T-helper 2 cell (primary cell): ENCODE measurements at regions not wholly inside any gene's neighbourhood (a gene's known extent, or its start where the extent isn't known, plus 50 kb on each side); places are given as distances from the start of the nearest gene placed in this dataset.

Experiments
- DNase-seq, 5 experiments: peaks; one replicate each; pipeline versions ENCODE4 v3.0.0 to v3.0.0-alpha.2; 2012 to 2022

DNA sequence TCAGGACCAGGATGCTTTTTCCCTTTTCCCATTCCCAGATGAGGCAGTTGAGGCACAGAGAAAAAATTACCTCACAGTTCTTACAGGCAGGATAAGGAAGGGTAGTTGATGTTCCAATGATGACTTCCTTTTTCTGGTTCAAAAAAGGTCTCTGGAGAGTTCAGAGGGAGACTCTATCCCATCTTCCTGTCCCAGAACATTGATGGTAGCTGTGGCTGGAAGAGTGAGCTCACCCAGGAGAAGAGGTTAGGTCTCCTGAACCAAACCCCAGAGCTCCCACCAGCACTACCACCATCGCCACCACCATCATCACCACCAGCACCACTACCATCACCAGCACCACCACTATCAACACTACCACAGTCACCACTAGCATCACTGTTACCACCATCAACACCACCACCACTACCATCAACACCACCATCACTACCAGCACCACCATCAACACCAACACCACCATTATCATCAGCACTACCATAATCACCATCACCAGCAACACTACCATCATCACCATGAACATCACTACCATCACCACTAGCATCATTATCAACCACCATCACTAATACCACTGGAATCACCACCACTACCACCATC lies 105.5 kb upstream of the RUNX3 start:
- no peak for DNase-seq

DNA sequence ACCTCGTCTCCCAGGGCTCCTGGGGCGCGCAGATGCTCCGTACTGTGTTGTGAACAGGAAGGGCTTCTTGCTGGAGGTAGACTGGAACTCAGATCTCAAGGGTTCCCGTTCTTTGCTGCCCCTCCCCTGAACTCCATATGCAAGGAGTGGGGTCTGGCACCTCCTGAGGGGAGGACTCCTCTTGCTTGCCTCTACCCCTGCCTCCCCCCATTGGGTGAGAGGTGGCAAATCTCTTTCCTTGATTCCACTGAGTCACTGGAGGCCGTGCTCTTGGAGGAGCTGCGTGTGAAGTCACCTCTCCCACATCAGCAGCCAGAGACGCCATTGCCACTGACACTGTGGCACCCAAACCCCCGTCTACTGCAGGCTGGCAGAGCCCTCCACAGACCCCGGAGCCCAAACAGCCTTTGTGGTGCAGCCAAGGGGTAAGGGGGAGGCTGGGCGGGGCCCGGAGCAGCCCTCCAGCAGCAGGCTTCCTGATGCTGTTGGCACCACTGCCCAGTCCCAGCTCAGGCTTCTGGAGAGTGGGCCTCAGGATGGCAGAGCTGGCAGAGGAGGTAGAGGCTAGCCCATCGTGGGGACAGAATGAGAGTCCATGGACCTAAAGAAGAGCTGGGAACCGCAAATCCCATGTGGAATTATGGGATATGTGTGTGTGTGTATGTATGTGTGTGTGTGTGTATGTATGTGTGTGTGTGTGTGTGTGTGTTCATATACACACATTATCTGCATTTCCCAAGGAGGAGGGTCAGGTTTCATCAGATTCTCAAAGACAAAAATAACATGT lies 104.9 kb upstream of the RUNX3 start:
- DNase-seq, result no peak

DNA sequence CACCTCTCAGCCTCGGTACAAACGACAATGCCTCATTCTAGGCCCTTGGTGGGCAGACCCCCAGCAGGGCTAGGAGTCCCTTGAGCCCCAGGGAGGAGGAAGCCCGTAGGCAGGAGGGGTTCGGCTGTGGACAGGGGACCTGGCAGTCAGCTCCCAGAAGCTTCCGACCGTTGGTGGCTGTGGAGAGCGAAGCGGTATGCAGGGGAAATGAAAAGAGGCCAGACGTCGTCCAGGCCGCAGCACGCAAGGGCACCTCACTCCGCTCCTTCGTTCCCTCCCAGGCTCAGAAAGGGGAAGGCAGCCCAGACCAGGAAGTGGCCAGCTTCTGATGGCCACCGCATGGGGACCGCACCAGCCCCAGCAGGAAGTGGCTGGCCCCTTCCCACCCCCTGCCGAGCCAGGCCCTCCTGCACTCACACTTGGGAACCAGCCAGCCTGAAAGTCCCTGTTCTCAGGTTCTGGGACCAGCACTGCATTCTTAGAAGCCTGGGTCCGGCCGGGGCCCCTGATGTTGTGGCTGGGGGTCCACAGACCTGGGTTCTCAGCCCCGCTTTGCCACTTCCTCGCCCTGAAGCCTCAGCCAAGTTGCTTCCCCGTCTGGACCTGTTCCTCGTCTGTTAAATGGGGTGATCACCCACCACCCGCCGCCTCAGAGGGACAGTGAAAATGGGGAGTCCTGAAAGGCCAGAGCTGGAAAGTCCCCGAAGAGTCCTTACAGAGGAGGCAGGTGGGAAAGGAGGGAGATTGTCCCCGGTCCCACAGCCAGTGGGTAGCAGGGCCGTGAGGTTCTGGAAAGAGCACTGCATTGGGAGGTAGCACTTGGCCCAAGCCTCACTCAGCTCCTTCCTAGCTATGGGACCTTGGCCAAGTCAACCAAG lies 104.0 kb upstream of the RUNX3 start:
- peak in 1 of 5 experiments; percentile 30 for DNase-seq

DNA sequence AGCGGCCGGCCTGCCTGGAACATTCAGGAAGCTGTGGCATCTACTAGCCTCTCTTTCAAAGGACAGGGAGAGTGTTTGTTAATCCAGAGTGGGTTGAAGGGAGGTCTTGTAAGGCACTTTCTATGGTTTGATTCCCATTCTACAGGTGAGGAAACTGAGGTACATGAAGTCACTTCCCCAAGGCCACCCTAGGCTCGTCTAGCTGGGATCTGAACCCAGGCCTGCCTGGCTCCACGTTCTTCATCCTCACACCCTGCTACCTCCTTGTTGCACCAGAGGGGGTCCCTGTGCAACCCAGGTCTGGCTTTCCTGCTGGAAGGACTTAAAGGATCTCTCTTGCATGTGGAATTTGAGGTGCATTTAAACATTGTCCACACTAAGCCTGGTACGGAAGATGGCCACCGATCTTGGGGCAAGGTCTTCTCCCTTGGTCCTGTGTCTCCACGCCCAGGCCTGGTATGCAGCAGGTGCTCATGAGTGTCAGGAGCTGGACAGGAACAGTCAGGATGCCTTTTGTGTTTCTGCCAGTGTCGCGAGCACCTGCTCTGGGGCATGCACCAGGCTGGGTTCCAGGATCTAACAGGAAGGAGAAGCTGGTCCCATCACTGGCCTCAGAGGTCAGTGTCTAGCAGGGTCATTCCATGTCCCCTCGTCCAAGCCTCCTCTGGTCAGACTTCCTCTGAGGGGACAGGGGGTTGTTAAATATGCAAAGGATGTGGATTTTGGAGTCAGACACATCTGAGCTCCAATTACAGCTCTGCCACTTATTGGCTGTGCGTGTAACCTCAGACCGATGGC lies 103.2 kb upstream of the RUNX3 start:
- no peak for DNase-seq

DNA sequence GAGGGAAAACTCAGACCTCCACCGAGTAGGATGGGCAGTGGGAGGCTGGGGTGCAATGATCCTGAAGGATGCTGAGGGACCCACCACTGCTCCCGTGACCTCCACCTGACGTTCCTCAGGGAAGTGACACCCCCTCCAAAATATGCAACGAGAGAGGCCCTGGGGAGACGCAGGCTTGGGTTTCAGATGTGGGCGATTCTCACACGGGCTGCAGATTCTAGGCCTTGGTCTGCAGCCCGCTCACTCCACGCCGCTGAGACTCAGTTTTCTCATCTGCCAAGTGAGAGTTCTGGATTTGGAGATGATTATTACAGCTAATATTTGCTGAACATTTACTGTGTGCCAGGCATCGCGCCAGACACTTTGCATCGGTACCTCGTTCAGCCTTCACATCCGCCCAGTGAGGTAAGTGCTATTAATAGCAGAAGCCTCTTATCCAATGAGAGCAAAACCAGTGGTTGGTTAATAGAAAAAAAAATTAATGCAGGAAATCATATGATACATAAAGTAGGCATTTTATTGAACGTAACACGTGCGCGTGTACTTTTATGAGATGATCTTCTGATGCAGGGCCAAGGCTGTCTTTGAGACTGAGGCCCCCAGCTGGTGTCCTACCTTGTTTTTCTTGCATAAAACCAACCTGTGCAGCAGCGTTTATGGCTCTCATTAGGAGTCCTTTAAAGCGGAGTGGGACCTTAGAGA lies 102.0 kb upstream of the RUNX3 start:
- peak in 4 of 5 experiments; percentile 27 to 81 (median 70) for DNase-seq

DNA sequence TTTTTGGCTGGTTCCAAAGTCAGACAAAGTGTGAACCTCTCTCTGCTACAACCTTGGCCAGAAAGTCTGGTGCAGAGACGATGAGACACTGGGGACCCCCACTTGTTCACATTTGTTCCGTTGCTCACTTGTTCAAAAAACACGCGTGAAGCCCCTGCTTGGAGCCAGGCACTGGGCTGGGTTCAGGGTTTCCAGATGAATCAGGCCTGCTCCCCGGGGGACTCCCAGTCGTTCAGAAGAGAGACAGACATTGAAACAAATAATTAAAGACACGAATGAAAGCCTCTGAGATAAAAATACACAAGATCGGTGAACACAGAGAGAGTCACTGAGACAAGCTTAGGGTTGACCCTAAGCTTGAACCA lies 101.5 kb upstream of the RUNX3 start:
- DNase-seq, result no peak

DNA sequence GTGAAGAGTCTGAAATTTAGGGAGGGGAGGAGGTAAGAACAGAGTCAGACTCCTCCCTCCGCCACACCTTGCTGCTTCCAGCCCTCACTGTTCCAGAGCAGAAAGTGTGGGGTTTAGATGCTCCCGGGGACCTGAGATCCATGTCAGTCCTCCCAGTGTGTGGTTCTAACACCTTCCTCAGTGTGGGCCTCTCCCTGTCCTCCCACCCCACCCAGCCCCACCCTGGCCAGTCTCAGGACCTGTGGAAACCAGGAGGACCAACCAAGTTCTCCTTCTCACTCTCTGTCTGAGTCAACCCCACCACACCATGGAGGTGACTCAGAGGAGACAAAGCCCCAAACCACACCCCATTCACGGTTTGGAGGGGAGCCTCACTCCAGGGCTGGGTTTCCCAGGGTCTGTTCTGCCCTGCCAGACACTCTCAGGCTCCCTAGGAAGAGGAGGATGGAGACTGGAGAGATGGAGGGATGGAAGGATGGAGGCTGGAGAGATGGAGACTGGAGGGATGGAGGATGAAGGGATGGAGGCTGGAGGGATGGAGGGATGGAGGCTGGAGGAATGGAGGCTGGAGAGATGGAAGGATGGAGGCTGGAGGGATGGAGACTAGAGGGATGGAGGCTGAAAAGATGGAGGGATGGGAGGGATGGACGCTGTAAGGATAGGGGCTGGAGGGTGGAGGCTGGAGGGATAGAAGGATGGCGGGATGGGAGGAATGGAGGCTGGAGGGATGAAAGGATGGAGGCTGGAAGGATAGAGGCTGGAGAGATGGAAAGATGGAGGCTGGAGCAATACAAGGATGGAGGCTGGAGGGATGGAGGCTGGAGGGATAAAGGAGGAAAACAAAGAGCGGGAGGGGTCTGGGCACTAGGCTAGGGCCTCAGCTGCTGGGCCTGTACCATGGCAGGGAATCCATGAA lies 100.9 kb upstream of the RUNX3 start:
- peak in 4 of 5 experiments; percentile 39 to 89 (median 66) for DNase-seq

DNA sequence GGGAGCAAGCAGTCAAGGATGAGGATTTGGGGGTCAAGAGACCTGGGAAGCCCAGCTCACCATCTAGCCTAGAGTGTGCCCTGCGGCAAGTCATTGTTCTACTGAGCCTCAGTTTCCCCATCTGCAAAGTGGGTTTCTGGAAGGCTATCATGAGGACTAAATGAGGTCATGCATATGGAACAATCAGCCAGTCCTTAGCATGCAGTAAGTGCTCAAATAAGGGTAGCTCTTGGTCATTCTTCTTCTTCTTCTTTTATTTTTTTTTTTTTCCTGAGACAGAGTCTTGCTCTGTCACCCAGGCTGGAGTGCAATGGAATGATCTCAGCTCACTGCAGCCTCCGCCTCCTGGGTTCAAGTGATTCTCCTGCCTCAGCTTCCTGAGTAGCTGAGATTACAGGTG lies 99.9 kb upstream of the RUNX3 start:
- no peak for DNase-seq

DNA sequence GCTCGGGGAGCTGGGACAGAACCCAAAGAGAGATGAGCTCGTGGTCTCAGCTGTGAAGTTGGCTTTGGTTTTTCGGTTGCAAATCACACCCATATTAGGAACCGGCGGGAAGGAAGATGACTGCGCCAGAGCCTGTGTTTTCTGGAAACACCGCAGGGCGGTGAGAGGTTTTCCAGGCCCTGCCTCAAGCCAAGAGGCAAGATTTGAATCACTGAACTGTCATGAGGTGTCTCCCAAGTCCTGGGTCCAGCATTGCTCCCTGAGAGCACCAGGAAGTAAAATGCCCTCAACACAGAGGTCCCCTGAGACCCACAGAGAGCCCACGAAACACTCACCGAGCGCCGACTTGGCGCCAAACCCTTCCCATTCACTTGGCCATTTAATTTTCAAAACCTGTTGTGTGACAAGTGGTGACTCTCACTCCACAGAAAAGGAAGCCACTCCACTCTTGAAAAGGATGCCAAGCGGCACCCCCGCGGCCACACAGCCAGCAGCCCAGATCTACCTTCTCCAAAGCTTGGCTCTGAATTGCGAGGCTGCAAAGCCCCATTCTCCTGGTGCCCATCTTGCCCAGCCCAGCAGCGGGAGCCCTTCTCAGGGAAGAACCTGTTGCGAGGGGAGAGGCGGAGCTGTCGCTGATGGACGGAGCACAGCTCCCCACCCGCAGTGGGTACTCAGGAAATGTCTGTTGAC lies 99.0 kb upstream of the RUNX3 start:
- DNase-seq, result peak in 2 of 5 experiments; percentile 27 to 45

DNA sequence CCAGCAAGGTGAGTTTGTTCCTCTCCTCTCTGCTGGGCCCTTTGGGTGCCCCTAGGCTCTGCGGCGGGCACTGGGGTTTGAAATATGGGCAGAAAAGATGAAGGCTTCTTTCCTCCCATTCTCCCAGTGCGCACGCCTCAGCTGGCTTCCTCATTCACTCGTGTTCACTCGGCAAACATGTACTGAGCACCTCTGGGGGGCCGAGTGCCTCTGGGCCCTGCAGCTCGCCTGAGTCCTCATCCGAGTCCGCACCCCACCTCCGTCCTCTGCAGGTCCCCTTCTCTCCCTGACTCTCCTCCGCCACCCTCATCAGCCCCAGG lies 98.5 kb upstream of the RUNX3 start:
- DNase-seq, result no peak

DNA sequence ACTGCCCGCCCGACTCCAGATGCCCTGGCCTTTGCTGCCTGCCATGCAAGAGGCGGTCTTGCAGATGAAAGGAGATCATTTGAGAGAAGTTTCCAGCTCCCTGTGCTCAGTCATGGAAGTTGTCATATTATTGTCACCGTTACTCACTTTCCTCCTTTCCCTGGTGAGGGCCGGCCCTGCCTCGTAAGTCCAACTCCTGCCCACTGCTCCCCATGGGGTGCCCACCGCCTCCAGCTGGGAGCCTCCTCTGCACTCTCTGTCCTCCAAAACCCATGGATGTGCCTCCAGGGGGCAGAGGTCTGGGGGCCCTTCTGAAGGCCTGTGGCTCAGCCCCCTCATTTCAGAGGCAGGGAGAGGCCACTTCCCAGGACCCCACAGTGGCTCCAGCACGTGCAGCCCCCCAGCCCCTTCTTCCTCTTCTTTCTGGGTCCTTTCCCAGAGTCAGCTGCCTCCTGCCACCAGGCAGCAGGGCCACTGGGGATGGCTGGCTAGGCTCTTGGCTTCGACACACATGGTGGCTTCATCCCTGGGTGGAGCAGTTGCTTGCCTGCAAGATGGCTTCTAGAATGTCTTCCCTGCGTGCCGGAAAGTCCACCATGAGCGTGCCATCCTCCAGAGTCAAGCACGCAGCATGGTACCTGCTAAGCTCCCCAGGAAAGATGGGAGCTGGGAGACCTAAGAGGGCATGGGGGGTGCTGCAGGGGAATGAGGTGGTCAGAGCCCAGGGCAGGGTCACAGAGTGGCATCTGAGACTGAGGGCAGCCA lies 97.9 kb upstream of the RUNX3 start:
- DNase-seq, result no peak

DNA sequence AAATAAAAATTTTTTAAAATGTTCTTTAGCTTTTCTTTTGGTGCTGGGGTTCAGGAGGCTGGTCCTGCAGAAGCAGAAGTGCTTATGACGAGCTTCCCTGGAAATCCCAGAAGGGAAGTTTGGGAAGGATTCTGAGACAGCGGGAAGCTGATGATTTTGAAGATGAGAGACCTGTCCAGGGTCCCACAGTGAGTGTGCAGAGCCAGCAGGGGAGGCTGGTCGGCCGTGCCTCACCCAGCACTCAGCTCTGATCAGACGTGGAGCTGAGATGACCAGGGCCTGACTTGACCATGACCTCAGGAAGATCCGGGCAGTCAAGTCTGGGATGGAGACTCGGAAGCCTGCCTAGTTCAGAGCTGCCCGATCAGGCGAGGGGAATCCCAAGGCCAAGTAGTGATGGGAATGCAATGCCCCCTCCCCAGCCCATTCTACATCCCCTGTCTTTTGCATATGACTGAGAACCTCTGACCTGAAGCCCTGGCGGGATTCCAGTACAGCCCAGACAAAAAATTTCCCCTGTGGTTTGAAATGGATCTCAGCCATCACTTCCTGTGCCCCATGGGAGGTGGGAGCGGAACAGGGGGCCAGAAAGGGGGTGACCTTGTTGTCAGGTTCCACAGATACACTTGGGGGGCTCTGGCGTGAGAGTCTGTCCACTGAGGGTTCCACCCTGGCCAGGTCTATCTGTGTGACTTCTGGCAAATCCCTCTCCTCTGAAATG lies 96.8 kb upstream of the RUNX3 start:
- no peak for DNase-seq

DNA sequence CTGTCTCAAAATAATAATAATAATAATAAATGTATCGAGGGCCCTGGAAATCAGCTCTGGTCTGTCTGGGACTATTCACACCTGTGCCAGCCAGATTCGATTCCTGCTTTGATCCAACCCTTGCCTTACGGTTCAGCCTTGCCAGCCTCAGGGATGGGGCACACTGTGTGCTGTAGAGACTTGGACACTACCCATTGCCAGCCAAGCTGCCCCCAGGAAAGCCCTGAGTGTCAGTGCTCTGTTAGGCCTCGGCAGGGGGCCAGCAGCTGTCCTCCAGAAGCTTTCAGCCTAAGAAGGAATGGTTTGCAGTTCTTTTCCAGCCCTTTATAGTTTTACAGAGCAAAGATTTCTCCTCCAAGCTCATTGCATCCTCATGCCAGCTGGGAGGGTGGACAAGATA lies 96.2 kb upstream of the RUNX3 start:
- no peak for DNase-seq

DNA sequence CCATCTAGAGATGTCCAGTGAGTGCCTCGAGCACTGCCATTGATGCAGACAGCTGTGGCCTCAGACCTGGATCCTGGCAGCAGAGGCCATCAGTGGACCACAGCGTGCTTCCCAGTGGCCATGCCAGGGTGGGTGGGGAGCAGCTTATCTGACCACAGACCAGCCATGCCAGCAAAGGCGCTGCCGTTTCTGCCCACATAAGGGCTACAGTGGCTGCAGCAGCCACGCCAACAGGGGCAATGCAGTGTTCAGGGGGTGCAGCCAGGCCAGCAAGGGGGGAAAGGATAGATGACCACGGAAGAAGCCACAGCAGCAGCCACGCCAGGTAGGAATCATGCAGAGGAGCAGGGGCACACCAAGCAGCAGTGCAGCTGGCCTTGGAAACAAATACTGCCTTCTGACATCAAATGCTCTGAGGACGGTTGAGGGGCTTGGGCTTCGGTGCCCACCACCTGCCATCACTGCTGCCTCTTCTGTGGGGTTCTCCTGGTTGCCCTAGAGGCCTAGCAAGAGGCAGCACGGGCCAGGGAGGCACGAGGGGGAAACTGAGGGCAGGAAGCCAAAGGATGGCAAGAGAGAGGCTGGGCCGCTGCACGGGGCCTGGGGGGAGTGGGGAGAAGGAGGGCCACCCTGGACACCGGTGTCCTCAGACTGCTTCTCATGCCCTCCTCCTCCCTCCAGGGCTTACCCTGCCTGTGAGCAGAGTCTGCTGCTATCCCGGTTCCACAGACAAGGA lies 94.7 kb upstream of the RUNX3 start:
- DNase-seq, result no peak

DNA sequence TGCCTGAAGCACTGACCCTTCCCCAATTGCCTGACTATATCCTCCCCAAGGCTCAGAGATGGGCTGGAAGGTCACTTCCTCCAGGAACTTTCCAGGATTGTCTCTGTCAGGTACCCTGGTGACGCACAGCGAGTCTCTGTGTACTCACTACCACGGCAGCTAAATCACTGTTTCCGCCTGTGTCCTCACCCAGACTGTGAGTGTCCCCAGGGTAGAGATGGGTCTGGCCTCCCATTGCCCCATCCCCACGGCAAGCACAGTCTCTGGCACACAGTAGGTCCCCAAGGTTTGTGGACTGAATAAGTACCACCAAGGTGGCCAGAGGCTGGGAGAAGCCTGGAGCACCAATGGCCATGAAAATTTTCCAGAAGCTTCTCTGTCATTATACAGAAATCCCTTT lies 93.8 kb upstream of the RUNX3 start:
- no peak for DNase-seq

DNA sequence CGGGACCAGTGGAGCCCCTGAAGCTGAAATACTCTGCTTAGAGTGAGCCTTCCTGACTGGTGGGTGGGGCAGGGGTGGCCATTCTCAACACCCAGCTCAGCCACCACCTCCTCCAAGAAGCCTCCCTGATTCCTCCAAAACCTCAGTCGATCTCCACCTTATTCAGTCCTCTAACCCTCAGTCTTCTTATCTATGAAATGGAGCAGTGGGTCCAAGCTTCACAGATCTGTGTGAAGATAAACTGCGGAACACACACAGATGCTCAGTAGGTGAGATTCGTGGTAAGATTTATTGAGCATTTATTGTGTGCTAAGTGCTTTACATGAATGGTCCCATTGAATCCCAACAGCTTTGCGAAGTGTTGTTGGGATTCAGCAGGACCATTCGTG lies 93.1 kb upstream of the RUNX3 start:
- DNase-seq, result peak in 1 of 5 experiments; percentile 74

DNA sequence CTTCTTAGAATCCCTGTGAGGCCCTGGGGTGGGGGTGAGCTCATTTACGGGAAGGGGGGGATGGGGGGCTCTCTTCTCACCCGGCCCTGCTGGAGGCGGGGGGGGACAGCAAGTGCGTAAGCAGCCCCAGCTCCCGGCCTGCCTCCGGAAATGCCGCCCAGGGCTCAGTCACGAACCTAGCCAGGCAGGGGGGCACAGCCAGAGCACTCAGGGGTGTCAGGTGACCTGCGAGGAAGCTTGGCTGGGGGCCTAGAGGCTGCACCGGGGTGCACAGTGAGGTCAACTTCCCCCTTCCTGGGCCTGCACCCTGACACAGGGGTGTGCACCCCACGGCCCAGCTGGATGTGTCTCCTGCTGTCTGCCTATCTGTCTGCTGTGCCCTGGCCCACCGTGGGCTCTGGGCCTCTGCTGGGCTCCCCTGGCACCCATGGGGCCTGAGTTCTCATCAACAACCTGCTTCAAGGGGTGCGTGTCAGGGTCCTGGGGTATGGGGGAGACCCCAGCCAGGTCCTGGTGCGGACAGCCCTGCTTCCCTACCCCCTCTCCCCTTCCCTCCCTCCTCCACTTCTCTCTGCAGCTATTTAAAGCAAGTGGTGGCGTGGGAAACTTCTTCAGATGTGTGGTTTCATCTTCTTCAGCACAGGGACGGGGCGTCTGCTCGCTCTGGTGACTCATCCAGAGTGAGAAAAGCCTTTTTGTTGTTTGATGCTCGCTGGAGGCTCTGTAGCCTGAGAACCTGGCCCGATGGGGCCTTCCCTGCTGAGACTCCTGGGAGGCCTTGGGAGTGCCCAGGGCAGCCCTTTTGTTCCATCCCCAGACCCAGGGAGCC lies 92.5 kb upstream of the RUNX3 start:
- peak; percentile 76 to 100 (median 91) for DNase-seq
